ENCODE measurements at regions not wholly inside any gene's neighbourhood (a gene's known extent, or its start where the extent isn't known, plus 50 kb on each side); places are given as distances from the start of the nearest gene placed in this dataset.
A peak's percentile ranks its signal among the peaks of the same experiment; 100 is the strongest.

- WGBS, 2 donors: 78 to 79% methylated on average over 5 of the region's 5 CpGs
- H3K4me1 ChIP-seq: peaks cover 0 to 19% (median 7%) of the 10 kb centered on the region in 3 donors
- intact Hi-C loops (cut with DNase I): no loop called here
- no peaks in the 10 kb centered on the region for H3K36me3 ChIP-seq
- no peak overlapping the region for H3K4me3 ChIP-seq
- no peaks in the 10 kb centered on the region for H3K9me3 ChIP-seq
- TF ChIP-seq CTCF (IDR thresholded peaks at IDR 0.05): no peak
- no peak for TF ChIP-seq POLR2A (IDR thresholded peaks at IDR 0.05)
- no peak overlapping the region for H3K27ac ChIP-seq
- no peak for DNase-seq
- no peaks in the 10 kb centered on the region for H3K27me3 ChIP-seq
Measured at GRCh38 chr14:61618448-61618847, 76.9 kb upstream of the HIF1A start.

GRCh38 chr14:61619494-61619893, 75.8 kb upstream of the HIF1A start:
- H3K36me3 ChIP-seq: no peaks in the 10 kb centered on the region
- H3K9me3 ChIP-seq: no peaks in the 10 kb centered on the region
- H3K4me1 ChIP-seq: peaks cover 0 to 19% (median 7%) of the 10 kb centered on the region in 3 donors
- H3K27ac ChIP-seq: no peak overlapping the region
- 89 to 98% methylated on average over 4 of the region's 4 CpGs for WGBS, 2 donors
- H3K27me3 ChIP-seq: no peaks in the 10 kb centered on the region
- intact Hi-C loops (cut with DNase I): no loop called here
- TF ChIP-seq CTCF (IDR thresholded peaks at IDR 0.05) (no peak), POLR2A (IDR thresholded peaks at IDR 0.05) (no peak)
- H3K4me3 ChIP-seq: no peak overlapping the region
- no peak for DNase-seq

- H3K27me3 ChIP-seq: no peaks in the 10 kb centered on the region
Measured at GRCh38 chr14:61620130-61620946, 75.0 kb upstream of the HIF1A start.

GRCh38 chr14:61621444-61621843, 73.9 kb upstream of the HIF1A start:
- intact Hi-C loops (cut with DNase I): no loop called here
- H3K4me1 ChIP-seq: peaks cover 0 to 12% (median 7%) of the 10 kb centered on the region in 3 donors
- H3K36me3 ChIP-seq: no peaks in the 10 kb centered on the region
- WGBS, 2 donors: 72 to 74% methylated on average over 7 of the region's 7 CpGs
- DNase-seq: no peak
- H3K27me3 ChIP-seq: no peaks in the 10 kb centered on the region
- no peak overlapping the region for H3K27ac ChIP-seq
- no peaks in the 10 kb centered on the region for H3K9me3 ChIP-seq
- TF ChIP-seq CTCF (IDR thresholded peaks at IDR 0.05) (no peak), POLR2A (IDR thresholded peaks at IDR 0.05) (no peak)
- no peak overlapping the region for H3K4me3 ChIP-seq

More at GRCh38 chr14:61620130-61620946, 75.0 kb upstream of the HIF1A start:
- peak overlapping the region in 2 of 4 donors; percentile 23 to 75 for H3K27ac ChIP-seq
- DNase-seq: no peak
- intact Hi-C loops (cut with DNase I): no loop called here
- H3K9me3 ChIP-seq: no peaks in the 10 kb centered on the region
- H3K4me3 ChIP-seq: no peak overlapping the region
- H3K4me1 ChIP-seq: peaks cover 0 to 19% (median 7%) of the 10 kb centered on the region in 3 donors
- TF ChIP-seq CTCF (IDR thresholded peaks at IDR 0.05): no peak
- no peak for TF ChIP-seq POLR2A (IDR thresholded peaks at IDR 0.05)
- 44 to 49% methylated on average over 6 of the region's 6 CpGs for WGBS, 2 donors
- H3K36me3 ChIP-seq: no peaks in the 10 kb centered on the region

- Histone ChIP-seq H3K27ac (no peak overlapping the region), H3K4me3 (no peak overlapping the region), H3K36me3 (no peaks in the 10 kb centered on the region), H3K27me3 (no peaks in the 10 kb centered on the region), H3K4me1 (peaks cover 0 to 12% (median 7%) of the 10 kb centered on the region in 3 donors), H3K9me3 (no peaks in the 10 kb centered on the region)
- DNase-seq: no peak
- TF ChIP-seq CTCF (IDR thresholded peaks at IDR 0.05): no peak
- no peak for TF ChIP-seq POLR2A (IDR thresholded peaks at IDR 0.05)
- intact Hi-C loops (cut with DNase I): no loop called here
Measured at GRCh38 chr14:61622051-61622450, 73.3 kb upstream of the HIF1A start.

Data from esophagus squamous epithelium (tissue), 5 donors.